Gastrocnemius medialis (tissue), 4 donors: ENCODE measurements at regions not wholly inside any gene's neighbourhood (a gene's known extent, or its start where the extent isn't known, plus 50 kb on each side); places are given as distances from the start of the nearest gene placed in this dataset.

ENCODE experiments used
- POLR2A ChIP-seq, 2 donors: fragments of 450-650 bp; IDR thresholded peaks; one replicate each; pipeline ENCODE4 v1.6.1; 2017; ENCODE audit warnings: antibody characterized with exemption in 2 of 2, mild to moderate bottlenecking in 2 of 2, moderate library complexity in 2 of 2
- TF ChIP-seq, protein P1 (sequence below), 5 experiments: fragments of 450-650 bp in 3 of 5; fragments of 200-600 bp in 2 of 5; sonication (generic) in 2 of 5; IDR thresholded peaks in 4 of 5; conservative IDR thresholded peaks in 1 of 5; 1 replicate in 4 of 5; 2 replicates in 1 of 5; pipeline ENCODE4 v1.5.1; 2016 to 2019; ENCODE audit warnings: antibody characterized with exemption in 5 of 5, mild to moderate bottlenecking in 3 of 5, moderate library complexity in 3 of 5

GRCh38 chr20:19071446-19071725 lies 141.1 kb upstream of the SLC24A3 start:
- TF ChIP-seq POLR2A (IDR thresholded peaks at IDR 0.05): no peak
- TF ChIP-seq, protein P1, sequence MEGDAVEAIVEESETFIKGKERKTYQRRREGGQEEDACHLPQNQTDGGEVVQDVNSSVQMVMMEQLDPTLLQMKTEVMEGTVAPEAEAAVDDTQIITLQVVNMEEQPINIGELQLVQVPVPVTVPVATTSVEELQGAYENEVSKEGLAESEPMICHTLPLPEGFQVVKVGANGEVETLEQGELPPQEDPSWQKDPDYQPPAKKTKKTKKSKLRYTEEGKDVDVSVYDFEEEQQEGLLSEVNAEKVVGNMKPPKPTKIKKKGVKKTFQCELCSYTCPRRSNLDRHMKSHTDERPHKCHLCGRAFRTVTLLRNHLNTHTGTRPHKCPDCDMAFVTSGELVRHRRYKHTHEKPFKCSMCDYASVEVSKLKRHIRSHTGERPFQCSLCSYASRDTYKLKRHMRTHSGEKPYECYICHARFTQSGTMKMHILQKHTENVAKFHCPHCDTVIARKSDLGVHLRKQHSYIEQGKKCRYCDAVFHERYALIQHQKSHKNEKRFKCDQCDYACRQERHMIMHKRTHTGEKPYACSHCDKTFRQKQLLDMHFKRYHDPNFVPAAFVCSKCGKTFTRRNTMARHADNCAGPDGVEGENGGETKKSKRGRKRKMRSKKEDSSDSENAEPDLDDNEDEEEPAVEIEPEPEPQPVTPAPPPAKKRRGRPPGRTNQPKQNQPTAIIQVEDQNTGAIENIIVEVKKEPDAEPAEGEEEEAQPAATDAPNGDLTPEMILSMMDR (IDR thresholded peaks at IDR 0.05 in 4 of 5, conservative IDR thresholded peaks at IDR 0.05 in 1 of 5): no peak
